Liver (tissue), 8 donors: ENCODE measurements at regions not wholly inside any gene's neighbourhood (a gene's known extent, or its start where the extent isn't known, plus 50 kb on each side); places are given as distances from the start of the nearest gene placed in this dataset.

Experiments used
- DNase-seq: peaks from one replicate; pipeline ENCODE4 v3.0.0-alpha.2; 2017; ENCODE audit warnings: low spot score
- H3K27ac ChIP-seq, 2 donors: one replicate each; pipeline ENCODE4 v1.7.0; 2013; ENCODE audit warnings: inconsistent platforms in 2 of 2, low read length in 2 of 2, control low read depth in 1 of 2, low read depth in 1 of 2, mild to moderate bottlenecking in 1 of 2
- H3K27me3 ChIP-seq, 4 donors: one replicate each; pipeline versions ENCODE4 v1.6.1 to v1.7.0; 2013; ENCODE audit warnings: low read length in 3 of 4, inconsistent platforms in 1 of 4, mild to moderate bottlenecking in 1 of 4, moderate library complexity in 1 of 4; ENCODE audit not compliant: control insufficient read depth in 4 of 4, insufficient read depth in 4 of 4
- H3K36me3 ChIP-seq, 4 donors: one replicate each; pipeline versions ENCODE4 v1.6.1 to v1.7.0; 2013; ENCODE audit warnings: low read length in 3 of 4, mild to moderate bottlenecking in 3 of 4, low read depth in 1 of 4, moderate library complexity in 1 of 4; ENCODE audit not compliant: control insufficient read depth in 4 of 4, insufficient read depth in 3 of 4
- H3K4me1 ChIP-seq, 4 donors: one replicate each; pipeline versions ENCODE4 v1.6.1 to v1.7.0; 2013; ENCODE audit warnings: low read length in 3 of 4, mild to moderate bottlenecking in 3 of 4, moderate library complexity in 1 of 4; ENCODE audit not compliant: control insufficient read depth in 4 of 4, insufficient read depth in 4 of 4
- H3K4me3 ChIP-seq, 3 donors: one replicate each; pipeline versions ENCODE4 v1.6.1 to v1.7.0; 2013; ENCODE audit warnings: low read length in 3 of 3, control low read depth in 1 of 3, low read depth in 1 of 3, mild to moderate bottlenecking in 1 of 3
- H3K9ac ChIP-seq, 2 donors: one replicate each; pipeline ENCODE4 v1.7.0; 2013; ENCODE audit warnings: low read length in 2 of 2, mild to moderate bottlenecking in 2 of 2, moderate library complexity in 2 of 2, control low read depth in 1 of 2, low read depth in 1 of 2
- H3K9me3 ChIP-seq, 4 donors: one replicate each; pipeline versions ENCODE4 v1.6.1 to v1.7.0; 2013; ENCODE audit warnings: low read length in 3 of 4; ENCODE audit not compliant: control insufficient read depth in 4 of 4
- ATF3 ChIP-seq: IDR thresholded peaks from 2 replicates; pipeline ENCODE4 v1.6.1; 2016; ENCODE audit warnings: antibody characterized with exemption
- CTCF ChIP-seq: fragments of 150-350 bp; IDR thresholded peaks from 2 replicates; pipeline ENCODE4 v1.5.1; 2017; ENCODE audit warnings: improper control_type of control experiment, low read depth, low read length; ENCODE audit not compliant: missing input control
- EGR1 ChIP-seq, 2 donors: IDR thresholded peaks; 2 replicates each; pipeline ENCODE4 v1.6.1; 2016 to 2018; ENCODE audit warnings: antibody characterized with exemption in 2 of 2, low read depth in 2 of 2
- FOXA1 ChIP-seq: IDR thresholded peaks from 2 replicates; pipeline ENCODE4 v1.6.1; 2016; ENCODE audit warnings: antibody characterized with exemption
- FOXA2 ChIP-seq: IDR thresholded peaks from 2 replicates; pipeline ENCODE4 v1.6.1; 2016; ENCODE audit warnings: antibody characterized with exemption
- GABPA ChIP-seq, 2 donors: IDR thresholded peaks in 1 of 2; conservative IDR thresholded peaks in 1 of 2; 2 replicates each; pipeline ENCODE4 v1.6.1; 2016; ENCODE audit warnings: antibody characterized with exemption in 2 of 2, mild to moderate bottlenecking in 1 of 2, moderate library complexity in 1 of 2
- HNF4A ChIP-seq, 2 donors: conservative IDR thresholded peaks; 2 replicates each; pipeline ENCODE4 v1.6.1; 2016; ENCODE audit warnings: antibody characterized with exemption in 2 of 2, mild to moderate bottlenecking in 2 of 2
- HNF4G ChIP-seq: IDR thresholded peaks from 2 replicates; pipeline ENCODE4 v1.6.1; 2016; ENCODE audit warnings: antibody characterized with exemption
- JUND ChIP-seq, 2 donors: IDR thresholded peaks; 2 replicates each; pipeline ENCODE4 v1.6.1; 2016; ENCODE audit warnings: antibody characterized with exemption in 2 of 2
- MAX ChIP-seq: IDR thresholded peaks from 2 replicates; pipeline ENCODE4 v1.6.1; 2016; ENCODE audit warnings: antibody characterized with exemption
- NR2F2 ChIP-seq: IDR thresholded peaks from 2 replicates; pipeline ENCODE4 v1.6.1; 2016; ENCODE audit warnings: antibody characterized with exemption
- RAD21 ChIP-seq, 2 donors: IDR thresholded peaks; 2 replicates each; pipeline ENCODE4 v1.6.1; 2016; ENCODE audit warnings: antibody characterized with exemption in 2 of 2, mild to moderate bottlenecking in 2 of 2
- REST ChIP-seq: IDR thresholded peaks from 2 replicates; pipeline ENCODE4 v1.6.1; 2016; ENCODE audit warnings: antibody characterized with exemption, mild to moderate bottlenecking
- RXRA ChIP-seq, 2 donors: IDR thresholded peaks; 2 replicates each; pipeline ENCODE4 v1.6.1; 2017 to 2018; ENCODE audit warnings: antibody characterized with exemption in 2 of 2, mild to moderate bottlenecking in 1 of 2
- SP1 ChIP-seq: IDR thresholded peaks from 2 replicates; pipeline ENCODE4 v1.6.1; 2018; ENCODE audit warnings: antibody characterized with exemption, mild to moderate bottlenecking
- TAF1 ChIP-seq: conservative IDR thresholded peaks from 2 replicates; pipeline ENCODE4 v1.6.1; 2016; ENCODE audit warnings: antibody characterized with exemption, mild to moderate bottlenecking
- YY1 ChIP-seq: IDR thresholded peaks from 2 replicates; pipeline ENCODE4 v1.6.1; 2016; ENCODE audit warnings: antibody characterized with exemption, mild to moderate bottlenecking
- ZBTB33 ChIP-seq: IDR thresholded peaks from 2 replicates; pipeline ENCODE4 v1.6.1; 2016; ENCODE audit warnings: antibody characterized with exemption
- WGBS: extraction: QIAGEN DNeasy Blood & Tissue Kit; methylation state at CpG from one replicate; pipeline ENCODE4 v1.1.7; 2013; 5-methylcytosine and 5-hydroxymethylcytosine counted together
- donor health status: healthy.
- donor health status: healthy.
- donor health status: healthy.
- donor health status: healthy.
- donor health status: healthy.

GRCh38 chr20:58135441-58136148 lies 92.9 kb downstream of the ANKRD60 start:
- no peak for TF ChIP-seq ATF3
- no peak for TF ChIP-seq JUND (IDR thresholded peaks at IDR 0.05)
- no peak for TF ChIP-seq YY1
- TF ChIP-seq HNF4A (conservative IDR thresholded peaks at IDR 0.05), result no peak
- no peak for TF ChIP-seq MAX
- no peak for TF ChIP-seq ZBTB33
- no peak for TF ChIP-seq HNF4G
- TF ChIP-seq EGR1 (IDR thresholded peaks at IDR 0.05; ENCODE audit: low read depth in 2 of 2), result no peak
- TF ChIP-seq REST, result no peak
- TF ChIP-seq CTCF, result no peak
- TF ChIP-seq NR2F2, result no peak
- no peak for TF ChIP-seq TAF1
- TF ChIP-seq SP1, result no peak
- TF ChIP-seq RAD21 (IDR thresholded peaks at IDR 0.05), result no peak
- TF ChIP-seq FOXA2, result no peak
- no peak for TF ChIP-seq FOXA1
- no peak for TF ChIP-seq GABPA (IDR thresholded peaks at IDR 0.05 in 1 of 2, conservative IDR thresholded peaks at IDR 0.05 in 1 of 2)
- no peak for TF ChIP-seq RXRA (IDR thresholded peaks at IDR 0.05)
- Histone ChIP-seq H3K27ac (no peak overlapping the region), H3K36me3 (no peaks in the 10 kb centered on the region), H3K9me3 (no peaks in the 10 kb centered on the region), H3K4me1 (peaks cover 0 to 3% (median 1%) of the 10 kb centered on the region in 4 donors), H3K4me3 (no peak overlapping the region), H3K27me3 (peaks cover 0 to 15% (median 1%) of the 10 kb centered on the region in 4 donors), H3K9ac (no peak overlapping the region)
- DNase-seq, result peak; percentile 25
- 16% methylated on average over 16 of the region's 16 CpGs for WGBS
